ENCODE measurements at regions not wholly inside any gene's neighbourhood (a gene's known extent, or its start where the extent isn't known, plus 50 kb on each side); places are given as distances from the start of the nearest gene placed in this dataset.

- TF ChIP-seq CTCF (conservative IDR thresholded peaks at IDR 0.05; ENCODE audit: low read depth in 2 of 2) (no peak), REST (IDR thresholded peaks at IDR 0.05; ENCODE audit: unreplicated experiment) (no peak), POLR2AphosphoS5 (IDR thresholded peaks at IDR 0.05; ENCODE audit: low read depth) (no peak), EZH2phosphoT487 (IDR thresholded peaks at IDR 0.05; ENCODE audit: unreplicated experiment) (no peak), EZH2 (IDR thresholded peaks at IDR 0.05; ENCODE audit: low read depth, unreplicated experiment) (no peak), CREB1 (CRISPR knock-in tag; IDR thresholded peaks at IDR 0.05; ENCODE audit: low read depth) (no peak)
Measured at GRCh38 chr10:58101682-58102081, 166.0 kb downstream of the IPMK start.
